ENCODE measurements at regions not wholly inside any gene's neighbourhood (a gene's known extent, or its start where the extent isn't known, plus 50 kb on each side); places are given as distances from the start of the nearest gene placed in this dataset.

DNA sequence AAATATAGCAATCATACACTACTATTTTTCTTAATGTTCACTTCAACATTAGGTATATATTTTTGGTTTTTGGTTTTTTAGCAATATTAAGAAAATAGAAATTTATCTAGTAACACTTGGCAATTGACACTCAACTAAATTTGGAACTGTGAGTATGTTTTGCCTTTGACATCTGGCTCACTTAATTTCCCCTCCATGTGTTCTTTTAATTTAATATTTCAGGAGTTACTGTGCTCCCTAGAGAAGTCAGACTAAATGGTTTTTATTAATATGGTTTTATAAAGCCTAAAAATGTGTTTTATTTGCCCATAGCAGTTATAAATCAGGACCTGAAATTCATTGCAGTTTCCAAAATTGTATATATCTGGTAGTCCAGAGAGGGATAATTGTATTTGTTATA is 175.3 kb upstream of the AVPR1A start:
- TF ChIP-seq, protein P1, sequence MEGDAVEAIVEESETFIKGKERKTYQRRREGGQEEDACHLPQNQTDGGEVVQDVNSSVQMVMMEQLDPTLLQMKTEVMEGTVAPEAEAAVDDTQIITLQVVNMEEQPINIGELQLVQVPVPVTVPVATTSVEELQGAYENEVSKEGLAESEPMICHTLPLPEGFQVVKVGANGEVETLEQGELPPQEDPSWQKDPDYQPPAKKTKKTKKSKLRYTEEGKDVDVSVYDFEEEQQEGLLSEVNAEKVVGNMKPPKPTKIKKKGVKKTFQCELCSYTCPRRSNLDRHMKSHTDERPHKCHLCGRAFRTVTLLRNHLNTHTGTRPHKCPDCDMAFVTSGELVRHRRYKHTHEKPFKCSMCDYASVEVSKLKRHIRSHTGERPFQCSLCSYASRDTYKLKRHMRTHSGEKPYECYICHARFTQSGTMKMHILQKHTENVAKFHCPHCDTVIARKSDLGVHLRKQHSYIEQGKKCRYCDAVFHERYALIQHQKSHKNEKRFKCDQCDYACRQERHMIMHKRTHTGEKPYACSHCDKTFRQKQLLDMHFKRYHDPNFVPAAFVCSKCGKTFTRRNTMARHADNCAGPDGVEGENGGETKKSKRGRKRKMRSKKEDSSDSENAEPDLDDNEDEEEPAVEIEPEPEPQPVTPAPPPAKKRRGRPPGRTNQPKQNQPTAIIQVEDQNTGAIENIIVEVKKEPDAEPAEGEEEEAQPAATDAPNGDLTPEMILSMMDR (IDR thresholded peaks at IDR 0.05): no peak
- Histone ChIP-seq H3K4me3 (no peak overlapping the region), H3K9me3 (no peaks in the 10 kb centered on the region), H3K36me3 (ENCODE audit: low read depth) (no peaks in the 10 kb centered on the region), H3K4me1 (ENCODE audit: low read depth) (no peaks in the 10 kb centered on the region)
- ATAC-seq (no peak), DNase-seq (no peak)
- intact Hi-C loops (cut with DNase I, micrococcal nuclease): no loop called here

DNA sequence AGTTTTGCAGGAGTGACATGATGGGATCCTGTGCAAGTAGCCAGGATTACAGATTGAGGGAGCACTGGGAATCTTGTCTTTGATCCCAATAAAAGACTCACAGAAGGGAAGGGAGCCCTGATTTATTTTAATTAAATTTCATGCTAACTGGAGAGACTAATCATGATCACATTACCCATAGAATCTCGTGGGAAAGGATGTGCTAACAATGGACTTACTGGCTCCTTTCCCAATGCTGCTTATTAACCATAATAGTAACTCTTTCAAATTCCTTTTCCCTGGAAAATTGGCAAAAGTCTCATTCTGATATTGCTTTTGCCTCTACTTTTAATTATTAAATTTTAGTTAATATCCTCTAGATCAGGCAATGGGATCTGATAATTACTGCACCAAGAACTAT is 174.8 kb upstream of the AVPR1A start:
- no peaks in the 10 kb centered on the region for H3K4me1 ChIP-seq (ENCODE audit: low read depth)
- ATAC-seq: no peak
- H3K36me3 ChIP-seq (ENCODE audit: low read depth): no peaks in the 10 kb centered on the region
- no peak for DNase-seq
- TF ChIP-seq, protein P1 (IDR thresholded peaks at IDR 0.05): no peak
- no peak overlapping the region for H3K4me3 ChIP-seq
- intact Hi-C loops (cut with DNase I, micrococcal nuclease): no loop called here
- no peaks in the 10 kb centered on the region for H3K9me3 ChIP-seq

DNA sequence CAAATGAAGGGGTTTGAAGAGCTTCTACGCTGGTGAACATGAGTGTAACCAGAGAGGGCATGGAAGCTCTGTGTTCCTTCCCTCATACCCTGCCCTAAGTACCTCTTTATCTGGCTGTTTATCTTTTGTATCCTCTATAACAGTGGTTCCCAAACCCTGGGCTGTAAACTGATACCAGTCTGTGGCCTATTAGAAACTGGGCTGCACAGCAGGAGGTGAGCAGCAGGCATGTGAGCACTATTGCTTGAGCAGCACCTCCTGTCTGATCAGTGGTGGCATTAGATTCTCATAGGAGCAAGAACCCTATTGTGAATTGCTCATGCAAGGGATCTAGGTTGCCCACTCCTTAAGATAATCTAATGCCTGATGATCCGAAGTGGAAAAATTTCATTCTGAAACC is 172.9 kb upstream of the AVPR1A start:
- ATAC-seq (no peak), DNase-seq (no peak)
- Histone ChIP-seq H3K4me1 (ENCODE audit: low read depth) (no peaks in the 10 kb centered on the region), H3K9me3 (no peaks in the 10 kb centered on the region), H3K4me3 (no peak overlapping the region), H3K36me3 (ENCODE audit: low read depth) (no peaks in the 10 kb centered on the region)
- TF ChIP-seq, protein P1 (IDR thresholded peaks at IDR 0.05): no peak
- intact Hi-C loops (cut with DNase I, micrococcal nuclease): no loop called here

DNA sequence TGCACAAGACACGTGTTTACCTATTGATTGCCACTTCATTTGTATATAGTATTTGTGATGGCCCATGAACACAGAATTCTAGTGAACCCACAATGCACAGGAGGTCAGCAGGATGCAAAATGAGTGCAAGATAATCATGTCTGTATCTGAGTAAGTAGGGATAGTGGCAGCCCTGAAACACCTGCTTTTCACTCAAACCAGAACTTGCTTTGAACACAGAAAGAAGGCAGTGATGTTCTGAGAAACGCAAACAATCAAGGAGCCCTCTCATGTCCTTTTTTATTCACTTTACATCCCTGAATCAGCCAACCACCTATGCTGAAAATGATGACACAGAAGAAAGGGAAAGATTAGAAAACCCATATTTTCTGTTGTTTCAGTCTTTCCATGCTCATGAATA is 170.4 kb upstream of the AVPR1A start:
- DNase-seq (no peak), ATAC-seq (no peak)
- intact Hi-C loops (cut with DNase I, micrococcal nuclease): no loop called here
- Histone ChIP-seq H3K4me3 (no peak overlapping the region), H3K4me1 (ENCODE audit: low read depth) (no peaks in the 10 kb centered on the region), H3K9me3 (no peaks in the 10 kb centered on the region), H3K36me3 (ENCODE audit: low read depth) (no peaks in the 10 kb centered on the region)
- TF ChIP-seq, protein P1 (IDR thresholded peaks at IDR 0.05): no peak

DNA sequence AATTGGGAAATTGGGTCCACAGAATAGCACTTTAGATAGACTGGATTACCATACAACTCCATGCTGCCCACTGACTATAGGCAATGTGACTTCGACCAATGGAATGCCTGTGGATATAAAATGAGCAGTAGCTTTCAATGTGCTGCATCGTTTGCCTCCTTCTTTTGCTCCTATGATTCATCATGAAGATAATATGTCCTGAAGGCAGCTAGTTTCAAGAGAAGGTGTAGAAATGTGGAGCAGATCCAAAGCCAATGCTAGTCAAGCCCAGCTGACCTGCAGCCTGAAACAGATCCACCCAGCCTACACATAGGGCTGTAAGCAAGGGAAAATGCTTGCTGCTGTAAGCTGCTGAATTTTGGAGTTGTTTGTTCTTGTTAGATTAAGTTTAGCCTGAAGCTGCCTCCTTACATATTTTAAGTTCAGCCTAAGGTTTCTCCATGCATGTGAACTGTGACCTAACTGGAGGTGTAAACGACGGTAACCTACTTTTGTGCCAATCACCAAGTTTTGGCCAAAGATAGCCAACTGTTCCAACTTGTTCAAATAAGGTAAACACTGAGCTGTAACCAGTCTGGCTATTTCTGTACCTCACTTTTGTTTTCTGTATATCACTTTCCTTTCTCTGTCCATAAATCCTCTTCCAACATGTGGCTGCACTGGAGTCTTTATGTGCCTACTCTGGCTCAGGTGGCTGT is 169.1 kb upstream of the AVPR1A start:
- Histone ChIP-seq H3K4me1 (ENCODE audit: low read depth) (no peaks in the 10 kb centered on the region), H3K9me3 (no peaks in the 10 kb centered on the region), H3K36me3 (ENCODE audit: low read depth) (no peaks in the 10 kb centered on the region), H3K4me3 (no peak overlapping the region)
- TF ChIP-seq, protein P1 (IDR thresholded peaks at IDR 0.05): no peak
- no peak for ATAC-seq
- intact Hi-C loops (cut with DNase I, micrococcal nuclease): no loop called here
- no peak for DNase-seq

DNA sequence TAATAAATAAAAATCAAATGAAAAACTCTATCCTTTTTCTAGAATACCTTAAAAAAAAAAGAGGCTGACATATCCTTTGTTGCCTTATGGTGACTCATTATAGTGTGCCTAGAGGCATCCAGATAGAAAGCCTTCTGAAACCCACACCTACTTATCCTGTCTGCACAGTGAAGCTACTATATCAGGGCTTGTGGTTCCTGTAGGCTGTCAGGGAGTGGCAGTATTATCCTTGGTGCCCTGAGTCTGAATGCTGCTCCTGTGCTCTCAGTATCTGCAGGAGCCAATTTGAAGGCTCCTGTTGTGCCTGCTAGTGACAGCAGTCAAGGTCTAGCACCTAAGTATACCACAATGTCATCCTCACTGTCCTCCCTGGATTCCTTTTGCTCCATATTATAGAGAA is 168.4 kb upstream of the AVPR1A start:
- DNase-seq (no peak), ATAC-seq (no peak)
- TF ChIP-seq, protein P1 (IDR thresholded peaks at IDR 0.05): no peak
- no peaks in the 10 kb centered on the region for H3K9me3 ChIP-seq
- no peaks in the 10 kb centered on the region for H3K36me3 ChIP-seq (ENCODE audit: low read depth)
- H3K4me3 ChIP-seq: no peak overlapping the region
- no peaks in the 10 kb centered on the region for H3K4me1 ChIP-seq (ENCODE audit: low read depth)
- intact Hi-C loops (cut with DNase I, micrococcal nuclease): no loop called here

Data from mucosa of descending colon (tissue), 3 donors.